ENCODE measurements at regions not wholly inside any gene's neighbourhood (a gene's known extent, or its start where the extent isn't known, plus 50 kb on each side); places are given as distances from the start of the nearest gene placed in this dataset.

DNA sequence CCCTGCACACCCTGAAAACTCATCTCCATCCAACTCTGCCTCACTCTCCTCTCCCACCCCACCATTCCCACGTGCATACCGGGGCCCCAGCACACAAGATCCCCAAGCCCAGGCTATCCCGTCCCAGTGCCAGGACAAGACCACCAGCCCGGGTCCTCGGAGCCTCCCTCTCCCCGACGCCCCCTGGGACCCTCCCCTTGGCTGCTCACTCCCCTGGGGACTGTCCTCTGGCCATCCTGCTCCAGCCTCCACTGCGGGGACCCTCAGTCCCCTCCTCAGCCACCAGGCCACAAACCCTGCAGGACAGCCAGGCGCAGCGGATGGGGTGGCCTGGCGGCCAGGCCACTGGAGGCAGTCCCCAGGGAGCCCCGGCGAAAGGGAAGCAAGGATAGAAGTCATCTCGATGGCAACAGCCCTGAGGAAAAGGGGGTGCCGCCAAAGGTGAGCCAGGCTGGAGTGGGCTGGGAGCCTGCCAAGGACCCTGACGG, 62.8 kb downstream of the C9orf50 start:
- H3K79me2 ChIP-seq (ENCODE audit: control insufficient read depth in 1 of 2, insufficient read depth in 2 of 2, low read length in 2 of 2): no peaks in the 10 kb centered on the region
- peak overlapping the region; percentile 81; the same call in 1 of the 2 replicates for H2BK15ac ChIP-seq (ENCODE audit: low read length)
- H3K9ac ChIP-seq (replicated peaks in 1 of 4; ENCODE audit: extremely low read depth in 1 of 4, low read depth in 3 of 4, low read length in 3 of 4): peak overlapping the region in 2 of 4 experiments; percentile 9 to 25; a peak in 2 of 7 replicates
- CTCF ChIA-PET (ENCODE audit: partially characterized antibody): interaction anchor here (1.0 to 2.7 kb wide), 6 partner anchors 17 to 415 kb away, joined by 3 to 11 read pairs (median 4); no protein-coding TSS in a partner anchor
- H2AK5ac ChIP-seq (ENCODE audit: low read depth, low read length): peak overlapping the region; percentile 76
- H3K23me2 ChIP-seq (ENCODE audit: low read depth, low read length): peaks cover 2% of the 10 kb centered on the region; the same call in 1 of the 2 replicates
- peak overlapping the region; percentile 98 for H3K18ac ChIP-seq (ENCODE audit: extremely low read depth, low read length)
- H2BK20ac ChIP-seq (ENCODE audit: low read length): peak overlapping the region; percentile 100
- TF ChIP-seq RBBP5 (IDR thresholded peaks at IDR 0.05; ENCODE audit: borderline replicate concordance, low read depth, low read length) (no peak), SP4 (IDR thresholded peaks at IDR 0.05; ENCODE audit: low read length) (no peak), JUN (IDR thresholded peaks at IDR 0.05; ENCODE audit: low read depth, low read length) (no peak), BACH1 (IDR thresholded peaks at IDR 0.05; ENCODE audit: low read length) (no peak), SP2 (IDR thresholded peaks at IDR 0.05; ENCODE audit: low read length) (no peak), BCL11A (IDR thresholded peaks at IDR 0.05; ENCODE audit: low read depth in 2 of 2, low read length in 2 of 2) (no peak), SUZ12 (IDR thresholded peaks at IDR 0.05; ENCODE audit: low read length) (no peak), PHF8 (conservative IDR thresholded peaks at IDR 0.05; ENCODE audit: low read depth, low read length) (no peak), POLR2AphosphoS5 (IDR thresholded peaks at IDR 0.05; ENCODE audit: low read depth, low read length) (no peak)
- 29% methylated on average over 16 of the region's 16 CpGs; no CpG with 5 or more reads in 1 of the 2 experiments for WGBS, 2 experiments (ENCODE audit: extremely low coverage in 1 of 2, insufficient coverage in 1 of 2, insufficient read length in 1 of 2, insufficient replicate concordance in 2 of 2, low coverage in 1 of 2, low lambda C conversion rate in 2 of 2, missing lambda C conversion rate in 1 of 2)
- H3K14ac ChIP-seq (ENCODE audit: insufficient read length): peak overlapping the region; percentile 71
- H3K79me1 ChIP-seq (ENCODE audit: low read depth, low read length): no peaks in the 10 kb centered on the region
- H3K36me3 ChIP-seq (ENCODE audit: control insufficient read depth in 2 of 4, insufficient read depth in 4 of 4, low read length in 3 of 4): no peaks in the 10 kb centered on the region
- peak overlapping the region; percentile 98 for H2BK120ac ChIP-seq (replicated peaks; ENCODE audit: low read depth, low read length)
- H3K9me3 ChIP-seq (ENCODE audit: insufficient read depth in 2 of 2, low read depth in 1 of 2, low read length in 1 of 2): no peaks in the 10 kb centered on the region
- no peaks in the 10 kb centered on the region for H3K27me3 ChIP-seq (replicated peaks in 1 of 4; ENCODE audit: control insufficient read depth in 3 of 4, extremely low read depth in 1 of 4, insufficient read depth in 3 of 4, low read length in 3 of 4)
- DNase-seq (ENCODE audit: low read depth in 1 of 2, low spot score in 2 of 2) (no peak), FAIRE-seq (no peak)
- H4K20me1 ChIP-seq (replicated peaks in 1 of 2; ENCODE audit: control insufficient read depth in 1 of 2, insufficient read depth in 2 of 2, low read length in 2 of 2): no peaks in the 10 kb centered on the region
- H3K4me1 ChIP-seq (replicated peaks in 1 of 4; ENCODE audit: control insufficient read depth in 3 of 4, insufficient read depth in 4 of 4, low read length in 3 of 4): peaks cover 7 to 60% (median 41%) of the 10 kb centered on the region in 4 experiments
- peak overlapping the region; percentile 85 for H4K8ac ChIP-seq (ENCODE audit: extremely low read depth, insufficient read depth, low read length)
- peak overlapping the region; percentile 98 for H3K4ac ChIP-seq (replicated peaks; ENCODE audit: insufficient read length, low read depth, low read length)
- peak overlapping the region; percentile 91 for H4K5ac ChIP-seq (ENCODE audit: insufficient read length, low read depth, low read length)
- peak overlapping the region in 1 of 4 experiments; percentile 50; a peak in 1 of 8 replicates for H3K4me3 ChIP-seq (ENCODE audit: extremely low read depth in 1 of 4, insufficient read depth in 2 of 4, low read depth in 3 of 4, low read length in 4 of 4)
- no peak overlapping the region for H3K23ac ChIP-seq (ENCODE audit: insufficient read length)
- H2BK12ac ChIP-seq (ENCODE audit: low read depth, low read length): peak overlapping the region; percentile 97
- H2BK5ac ChIP-seq (ENCODE audit: low read depth, low read length): peak overlapping the region; percentile 100
- POLR2A ChIA-PET (ENCODE audit: partially characterized antibody): interaction anchor here (0.7 to 4.1 kb wide), 12 partner anchors 9 to 380 kb away, joined by 3 to 18 read pairs (median 6); partner anchors contain the start of gene IER5L
- H2AFZ ChIP-seq (ENCODE audit: low read length): no peak overlapping the region
- H3K4me2 ChIP-seq (ENCODE audit: insufficient read depth in 1 of 2, low read depth in 2 of 2, low read length in 2 of 2): peak overlapping the region; percentile 76 to 79
- H4K91ac ChIP-seq (replicated peaks; ENCODE audit: insufficient read length, low read length): peak overlapping the region; percentile 99
- peak overlapping the region; percentile 7 for H3K56ac ChIP-seq (replicated peaks; ENCODE audit: insufficient read length, low read depth, low read length)
- H3K27ac ChIP-seq (ENCODE audit: low read depth, low read length): peak overlapping the region; percentile 76
